ENCODE measurements at regions not wholly inside any gene's neighbourhood (a gene's known extent, or its start where the extent isn't known, plus 50 kb on each side); places are given as distances from the start of the nearest gene placed in this dataset.

DNA sequence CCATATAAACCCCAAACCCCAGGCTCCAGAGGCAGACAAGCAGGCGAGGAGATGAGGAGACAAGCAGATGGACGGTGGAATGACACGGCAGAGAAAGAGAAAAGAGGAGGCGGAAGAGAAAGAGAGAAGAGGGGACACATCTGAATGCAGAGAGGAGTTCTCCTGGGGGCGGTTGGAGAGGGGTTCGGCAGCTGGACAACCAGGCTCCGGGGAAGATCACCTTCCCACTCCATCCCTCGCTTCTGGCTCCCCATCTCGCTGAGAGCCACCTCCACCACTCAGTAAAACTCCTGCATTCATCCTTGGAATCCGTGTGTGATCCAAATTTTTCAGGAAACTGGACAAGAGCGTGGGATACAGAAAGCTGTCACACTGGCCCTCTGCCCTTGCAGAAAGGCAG is 966.7 kb upstream of the NXPH2 start:
- TF ChIP-seq, protein P1, sequence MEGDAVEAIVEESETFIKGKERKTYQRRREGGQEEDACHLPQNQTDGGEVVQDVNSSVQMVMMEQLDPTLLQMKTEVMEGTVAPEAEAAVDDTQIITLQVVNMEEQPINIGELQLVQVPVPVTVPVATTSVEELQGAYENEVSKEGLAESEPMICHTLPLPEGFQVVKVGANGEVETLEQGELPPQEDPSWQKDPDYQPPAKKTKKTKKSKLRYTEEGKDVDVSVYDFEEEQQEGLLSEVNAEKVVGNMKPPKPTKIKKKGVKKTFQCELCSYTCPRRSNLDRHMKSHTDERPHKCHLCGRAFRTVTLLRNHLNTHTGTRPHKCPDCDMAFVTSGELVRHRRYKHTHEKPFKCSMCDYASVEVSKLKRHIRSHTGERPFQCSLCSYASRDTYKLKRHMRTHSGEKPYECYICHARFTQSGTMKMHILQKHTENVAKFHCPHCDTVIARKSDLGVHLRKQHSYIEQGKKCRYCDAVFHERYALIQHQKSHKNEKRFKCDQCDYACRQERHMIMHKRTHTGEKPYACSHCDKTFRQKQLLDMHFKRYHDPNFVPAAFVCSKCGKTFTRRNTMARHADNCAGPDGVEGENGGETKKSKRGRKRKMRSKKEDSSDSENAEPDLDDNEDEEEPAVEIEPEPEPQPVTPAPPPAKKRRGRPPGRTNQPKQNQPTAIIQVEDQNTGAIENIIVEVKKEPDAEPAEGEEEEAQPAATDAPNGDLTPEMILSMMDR (IDR thresholded peaks at IDR 0.05; ENCODE audit: poor library complexity, severe bottlenecking): no peak
- TF ChIP-seq, protein P2, sequence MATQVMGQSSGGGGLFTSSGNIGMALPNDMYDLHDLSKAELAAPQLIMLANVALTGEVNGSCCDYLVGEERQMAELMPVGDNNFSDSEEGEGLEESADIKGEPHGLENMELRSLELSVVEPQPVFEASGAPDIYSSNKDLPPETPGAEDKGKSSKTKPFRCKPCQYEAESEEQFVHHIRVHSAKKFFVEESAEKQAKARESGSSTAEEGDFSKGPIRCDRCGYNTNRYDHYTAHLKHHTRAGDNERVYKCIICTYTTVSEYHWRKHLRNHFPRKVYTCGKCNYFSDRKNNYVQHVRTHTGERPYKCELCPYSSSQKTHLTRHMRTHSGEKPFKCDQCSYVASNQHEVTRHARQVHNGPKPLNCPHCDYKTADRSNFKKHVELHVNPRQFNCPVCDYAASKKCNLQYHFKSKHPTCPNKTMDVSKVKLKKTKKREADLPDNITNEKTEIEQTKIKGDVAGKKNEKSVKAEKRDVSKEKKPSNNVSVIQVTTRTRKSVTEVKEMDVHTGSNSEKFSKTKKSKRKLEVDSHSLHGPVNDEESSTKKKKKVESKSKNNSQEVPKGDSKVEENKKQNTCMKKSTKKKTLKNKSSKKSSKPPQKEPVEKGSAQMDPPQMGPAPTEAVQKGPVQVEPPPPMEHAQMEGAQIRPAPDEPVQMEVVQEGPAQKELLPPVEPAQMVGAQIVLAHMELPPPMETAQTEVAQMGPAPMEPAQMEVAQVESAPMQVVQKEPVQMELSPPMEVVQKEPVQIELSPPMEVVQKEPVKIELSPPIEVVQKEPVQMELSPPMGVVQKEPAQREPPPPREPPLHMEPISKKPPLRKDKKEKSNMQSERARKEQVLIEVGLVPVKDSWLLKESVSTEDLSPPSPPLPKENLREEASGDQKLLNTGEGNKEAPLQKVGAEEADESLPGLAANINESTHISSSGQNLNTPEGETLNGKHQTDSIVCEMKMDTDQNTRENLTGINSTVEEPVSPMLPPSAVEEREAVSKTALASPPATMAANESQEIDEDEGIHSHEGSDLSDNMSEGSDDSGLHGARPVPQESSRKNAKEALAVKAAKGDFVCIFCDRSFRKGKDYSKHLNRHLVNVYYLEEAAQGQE (IDR thresholded peaks at IDR 0.05; ENCODE audit: borderline replicate concordance): no peak
- no peak for TF ChIP-seq TAF1 (IDR thresholded peaks at IDR 0.05; ENCODE audit: low read depth)
- no peak for TF ChIP-seq MXI1 (conservative IDR thresholded peaks at IDR 0.05; ENCODE audit: poor library complexity, severe bottlenecking)
- TF ChIP-seq POLR2AphosphoS5 (IDR thresholded peaks at IDR 0.05): no peak
